RKO (cell line): ENCODE measurements at regions not wholly inside any gene's neighbourhood (a gene's known extent, or its start where the extent isn't known, plus 50 kb on each side); places are given as distances from the start of the nearest gene placed in this dataset.

Experiments
- DNase-seq: peaks from one replicate; pipeline ENCODE4 v3.0.0-alpha.2; 2016; ENCODE audit warnings: low spot score

DNA sequence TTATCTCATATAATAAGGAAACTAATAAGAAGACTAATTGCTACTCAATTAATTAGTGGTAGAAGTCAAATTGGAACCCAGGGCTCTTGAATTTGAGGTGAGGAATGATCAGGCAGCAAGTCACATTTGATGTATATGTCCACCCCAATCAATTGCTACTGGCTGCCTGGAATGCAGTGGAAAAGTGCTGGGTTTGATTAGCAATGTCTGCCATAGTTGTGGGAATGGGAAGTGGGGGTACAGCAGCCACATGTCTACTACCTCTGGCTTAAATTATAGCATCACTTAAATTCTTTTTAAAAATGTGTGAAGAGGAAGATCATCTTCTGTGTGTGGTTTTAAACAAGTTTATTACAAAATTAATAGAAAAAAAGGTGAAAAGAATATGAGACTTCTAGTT, 50.8 kb upstream of the NAV2 start:
- no peak for DNase-seq

DNA sequence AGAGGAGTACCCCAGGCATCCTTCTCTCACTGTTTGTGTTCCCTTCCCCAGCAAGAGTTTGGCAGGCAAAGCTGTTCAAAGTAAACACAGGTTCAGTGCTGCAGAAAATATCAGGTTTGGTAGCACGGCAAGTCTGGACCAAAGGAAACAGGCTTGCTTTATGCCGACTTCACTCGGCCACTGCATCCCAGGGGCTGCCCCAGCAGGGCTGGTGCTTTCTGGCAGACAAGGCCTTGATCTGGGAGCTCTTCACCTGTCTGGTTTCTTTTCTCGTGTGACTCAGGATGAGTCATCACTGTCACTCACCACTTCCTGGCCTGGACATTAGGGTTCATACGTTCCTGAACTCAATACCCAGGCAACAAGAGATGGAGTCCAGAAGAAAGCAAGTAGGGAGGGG, 52.6 kb upstream of the NAV2 start:
- peak; percentile 74 for DNase-seq

DNA sequence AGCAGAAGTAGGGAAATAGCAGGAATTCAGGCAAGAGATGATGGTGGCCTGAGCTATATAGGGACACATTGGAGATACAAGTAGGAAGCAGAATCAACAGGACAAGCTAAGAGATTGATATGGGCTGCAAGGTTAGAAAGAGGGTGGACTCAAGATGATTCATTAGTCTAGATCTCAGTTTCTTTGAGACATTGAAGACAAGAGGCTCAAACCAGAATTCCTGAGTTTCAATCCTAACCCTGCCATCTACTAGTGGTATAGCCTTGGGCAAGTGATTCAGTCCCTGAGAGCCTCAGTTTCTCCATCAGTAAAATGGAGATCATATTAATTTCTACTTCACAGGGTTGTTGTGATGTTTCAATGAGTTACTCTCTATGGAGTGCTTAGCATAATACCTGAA, 53.1 kb upstream of the NAV2 start:
- DNase-seq = no peak

DNA sequence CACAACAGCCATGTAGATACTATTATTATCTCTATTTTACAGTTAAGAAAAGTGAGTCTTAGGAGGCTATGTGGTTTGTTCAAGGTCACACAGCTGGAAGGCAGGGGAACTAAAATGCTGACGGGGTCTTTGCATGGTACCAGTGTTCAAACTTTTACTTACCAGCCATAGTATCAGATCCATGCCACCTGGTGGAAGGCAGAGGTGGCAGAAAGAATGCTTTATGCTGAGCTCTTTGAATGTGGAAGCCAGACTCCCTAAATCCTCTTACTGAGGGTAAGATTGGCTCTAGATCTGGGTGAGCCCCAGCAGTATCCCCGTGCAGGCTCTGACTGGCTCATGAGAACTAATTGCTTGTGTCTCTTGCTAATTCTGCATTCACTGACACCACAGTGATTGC, 54.3 kb upstream of the NAV2 start:
- DNase-seq = no peak

DNA sequence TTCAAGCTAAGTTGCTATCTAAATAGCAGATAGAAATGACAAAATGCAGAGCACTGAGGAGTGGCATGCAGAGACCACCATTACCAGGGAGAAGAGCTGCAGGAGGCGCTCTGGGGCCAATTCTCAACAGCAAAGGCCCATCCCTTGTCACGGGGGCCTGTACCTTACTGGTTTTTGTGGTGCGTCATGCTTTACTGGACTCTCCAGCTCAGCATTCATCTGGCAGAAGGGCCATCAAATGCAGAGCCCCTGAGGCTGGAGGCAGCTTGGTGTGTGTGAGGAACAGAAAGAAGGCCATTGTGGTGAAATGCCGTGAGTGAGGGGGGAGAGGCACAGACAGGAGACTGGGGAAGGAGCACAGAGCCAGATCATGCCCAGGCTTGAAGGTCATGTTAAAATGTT, 56.5 kb upstream of the NAV2 start:
- no peak for DNase-seq

DNA sequence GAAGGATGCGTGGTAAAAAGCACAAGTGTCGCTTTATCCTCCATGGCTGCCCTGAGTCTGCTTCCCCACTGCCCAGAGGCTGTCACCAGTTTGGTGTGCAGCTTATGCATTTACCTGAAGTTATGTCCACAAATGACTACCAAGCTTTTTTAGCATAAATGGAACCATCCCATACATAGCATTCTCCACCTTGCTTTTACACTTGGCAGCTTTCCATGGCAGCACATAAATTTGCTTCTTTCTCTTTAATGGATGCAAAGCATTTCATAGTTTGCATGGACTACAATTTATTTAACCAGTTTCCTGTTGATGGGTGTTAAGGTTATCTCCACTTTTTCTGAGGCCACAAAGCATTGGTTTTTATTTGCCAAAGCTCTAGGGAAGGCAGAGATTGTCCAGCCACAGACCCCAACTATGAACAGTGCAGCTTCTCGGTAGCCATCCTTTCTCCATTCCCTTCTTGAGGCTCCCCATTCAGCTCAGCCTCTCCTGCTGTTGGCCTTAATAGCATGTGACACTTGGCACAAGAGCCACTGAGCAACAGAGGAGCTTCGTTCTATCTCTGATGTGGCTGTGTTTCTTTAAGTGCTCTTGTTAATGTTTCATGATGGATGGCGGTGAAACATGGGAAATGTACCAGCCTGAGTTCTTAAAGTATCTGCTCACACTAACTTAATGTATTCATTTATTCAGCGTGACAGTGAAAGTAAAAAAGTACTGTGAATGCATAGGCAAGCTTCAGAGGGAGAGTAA, 59.8 kb upstream of the NAV2 start:
- no peak for DNase-seq

DNA sequence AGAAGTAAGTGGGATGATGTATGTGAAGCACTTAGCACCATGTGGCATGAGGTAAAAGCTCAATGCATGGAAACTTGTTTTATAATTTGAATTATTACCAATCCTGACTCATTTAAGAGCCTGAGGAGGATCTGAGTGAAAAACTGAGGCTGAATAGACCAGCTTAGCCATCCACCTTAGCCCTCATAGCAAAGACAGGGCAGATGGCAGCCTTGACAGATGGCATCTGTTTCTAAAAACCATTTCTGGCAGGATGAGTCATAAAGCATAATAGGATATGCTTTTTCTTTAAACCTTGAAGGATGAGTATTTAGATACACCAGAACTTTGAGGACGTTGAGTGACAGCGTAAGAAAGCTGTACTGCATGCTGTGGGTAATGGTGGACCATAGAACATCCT, 61.0 kb upstream of the NAV2 start:
- no peak for DNase-seq

DNA sequence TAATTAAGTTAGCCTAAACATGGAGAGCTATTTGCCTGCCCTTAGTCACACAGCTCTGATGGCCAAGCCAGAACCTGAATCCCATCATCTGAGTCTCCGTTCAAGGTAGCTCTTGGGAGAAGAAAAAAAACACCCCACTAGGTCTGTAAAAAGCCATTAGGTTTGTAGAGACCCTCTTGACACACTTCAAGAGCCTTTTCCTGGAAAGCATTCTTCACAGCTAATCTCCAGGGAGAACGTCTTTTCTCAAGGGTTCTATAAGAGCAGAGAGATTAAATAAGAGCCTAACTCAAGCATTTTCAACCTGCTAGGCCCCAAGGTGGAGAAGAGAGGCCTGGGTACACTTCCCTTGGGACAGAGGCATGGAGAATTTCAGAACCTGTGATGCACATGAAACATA, 61.6 kb upstream of the NAV2 start:
- DNase-seq = no peak

DNA sequence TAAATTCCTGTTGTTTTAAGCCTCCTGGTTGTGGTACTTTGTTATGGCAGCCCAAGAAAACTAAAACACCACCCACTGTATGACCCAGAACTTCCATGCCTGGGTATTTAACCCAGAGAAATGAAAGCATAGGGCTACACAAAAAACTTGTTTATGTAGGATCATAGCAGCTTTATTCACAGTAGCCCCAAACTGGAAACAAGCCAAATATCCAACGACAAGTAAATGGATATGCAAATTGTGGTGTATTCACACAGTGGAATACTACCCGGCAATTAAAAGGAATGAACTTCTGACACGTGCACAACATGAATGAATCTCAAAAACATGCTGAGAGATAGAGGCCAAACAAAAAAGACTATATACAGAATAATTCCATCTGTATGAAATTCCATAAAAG, 62.2 kb upstream of the NAV2 start:
- DNase-seq = no peak

DNA sequence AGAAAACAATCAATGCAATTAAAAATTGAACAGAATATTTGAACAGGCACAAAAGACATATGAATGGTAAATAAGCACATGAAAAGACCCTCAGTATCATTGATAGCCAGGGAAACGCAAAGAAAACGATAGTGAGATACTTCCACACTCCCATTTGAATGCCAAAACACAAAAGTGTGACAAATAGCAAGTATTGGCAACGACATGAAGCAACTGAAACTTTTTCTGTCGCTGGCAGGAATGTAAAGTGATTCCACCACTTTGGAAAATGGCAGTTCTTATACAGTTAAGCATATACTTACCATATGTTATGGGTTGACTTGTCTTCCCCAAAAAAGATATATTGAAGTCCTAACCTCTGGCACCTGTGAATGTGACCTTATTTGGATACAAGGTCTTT, 62.9 kb upstream of the NAV2 start:
- no peak for DNase-seq

DNA sequence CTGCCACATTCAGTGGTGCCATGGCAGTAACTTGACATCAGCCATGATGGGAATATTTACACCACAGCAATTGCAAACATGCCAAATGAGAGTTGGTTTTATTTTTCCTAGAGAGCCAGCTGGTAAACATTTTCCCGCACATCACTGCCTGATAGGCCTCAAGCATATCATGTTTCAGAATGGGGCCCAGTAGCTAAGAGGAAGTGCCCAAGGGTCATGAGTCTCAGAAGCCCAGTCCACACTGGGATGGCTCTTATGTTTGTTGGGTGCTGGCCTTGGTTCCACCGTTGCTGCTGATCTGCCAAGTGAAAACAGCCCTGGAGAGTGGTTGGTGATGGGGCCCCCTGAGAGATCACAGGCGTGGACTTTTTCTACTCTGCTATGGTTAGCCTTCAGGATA, 64.3 kb upstream of the NAV2 start:
- DNase-seq = no peak

DNA sequence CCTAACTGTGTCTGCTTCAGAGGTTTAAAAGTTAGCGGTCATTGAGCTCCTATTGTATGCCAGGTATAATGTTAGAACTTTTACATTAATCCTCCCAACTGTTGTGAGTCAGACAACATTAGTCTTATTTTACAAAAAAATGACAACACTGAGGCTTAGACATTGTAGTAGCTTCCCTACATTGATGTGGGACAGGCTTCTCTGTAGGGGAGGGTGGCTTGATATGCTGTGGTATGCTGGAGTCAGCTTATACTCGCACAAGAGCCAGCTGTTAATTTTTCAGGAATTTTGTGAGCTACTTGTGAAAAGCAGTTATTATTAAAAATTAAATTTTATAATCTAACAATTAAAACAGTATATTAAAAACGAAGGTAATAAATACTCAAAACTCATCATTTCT, 64.8 kb upstream of the NAV2 start:
- DNase-seq = no peak

DNA sequence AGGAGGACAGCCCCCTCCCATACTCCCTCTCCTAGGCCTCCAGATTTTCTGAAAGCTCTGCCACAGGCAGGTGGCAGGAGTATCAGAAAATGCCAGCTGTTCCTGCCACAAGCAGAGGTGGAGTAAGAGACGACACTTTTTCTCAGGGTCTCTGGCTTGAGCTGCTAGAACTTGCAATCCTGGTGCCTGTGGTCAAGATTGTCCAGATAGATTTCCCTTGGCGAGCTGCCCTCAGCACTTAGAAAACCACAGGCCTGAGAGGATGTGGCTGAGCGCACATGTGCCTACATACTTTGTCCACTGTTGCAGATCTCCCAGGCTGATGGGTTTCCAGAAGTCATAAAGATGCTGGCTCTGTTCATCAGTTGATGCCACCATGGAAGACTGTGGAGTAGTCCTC, 65.7 kb upstream of the NAV2 start:
- DNase-seq = no peak

DNA sequence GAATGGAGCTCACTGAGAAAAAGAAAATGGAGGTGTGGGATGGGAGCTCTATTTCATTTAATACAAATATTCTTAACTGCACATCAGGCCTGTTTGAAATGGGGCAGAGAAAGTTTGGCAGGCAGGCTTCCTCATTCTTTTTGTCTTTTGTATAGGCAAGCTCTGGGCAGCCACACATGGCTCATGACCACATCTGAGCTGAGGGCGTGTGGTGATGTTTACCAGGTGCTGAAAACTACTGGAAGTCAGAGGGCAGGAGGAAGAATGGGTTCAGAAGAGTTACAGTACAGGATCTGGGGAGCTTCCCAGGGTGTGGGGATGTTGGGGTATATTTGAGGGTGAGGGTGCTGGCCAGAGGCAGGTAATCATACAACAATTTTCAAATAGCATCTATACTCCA, 66.3 kb upstream of the NAV2 start:
- DNase-seq = no peak

DNA sequence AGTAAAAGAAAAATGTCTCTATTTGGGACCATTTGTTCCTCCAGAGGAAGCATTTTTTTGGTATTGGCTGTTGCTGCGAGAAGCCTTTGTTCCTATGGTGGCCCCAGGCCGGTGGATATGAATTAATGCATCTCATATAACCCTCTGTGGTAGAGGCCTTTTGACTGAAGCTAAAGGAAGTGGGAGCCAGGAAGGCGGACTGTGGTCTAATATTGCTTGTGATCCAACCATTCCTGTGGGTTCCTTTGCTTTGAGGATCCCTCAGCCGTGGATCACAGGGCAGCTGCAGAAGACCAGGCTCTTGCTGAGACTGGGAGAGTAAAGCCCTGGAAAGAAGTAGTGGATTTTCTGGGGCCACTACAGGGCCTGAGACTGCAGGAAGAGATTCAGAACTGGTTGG, 68.3 kb upstream of the NAV2 start:
- no peak for DNase-seq

DNA sequence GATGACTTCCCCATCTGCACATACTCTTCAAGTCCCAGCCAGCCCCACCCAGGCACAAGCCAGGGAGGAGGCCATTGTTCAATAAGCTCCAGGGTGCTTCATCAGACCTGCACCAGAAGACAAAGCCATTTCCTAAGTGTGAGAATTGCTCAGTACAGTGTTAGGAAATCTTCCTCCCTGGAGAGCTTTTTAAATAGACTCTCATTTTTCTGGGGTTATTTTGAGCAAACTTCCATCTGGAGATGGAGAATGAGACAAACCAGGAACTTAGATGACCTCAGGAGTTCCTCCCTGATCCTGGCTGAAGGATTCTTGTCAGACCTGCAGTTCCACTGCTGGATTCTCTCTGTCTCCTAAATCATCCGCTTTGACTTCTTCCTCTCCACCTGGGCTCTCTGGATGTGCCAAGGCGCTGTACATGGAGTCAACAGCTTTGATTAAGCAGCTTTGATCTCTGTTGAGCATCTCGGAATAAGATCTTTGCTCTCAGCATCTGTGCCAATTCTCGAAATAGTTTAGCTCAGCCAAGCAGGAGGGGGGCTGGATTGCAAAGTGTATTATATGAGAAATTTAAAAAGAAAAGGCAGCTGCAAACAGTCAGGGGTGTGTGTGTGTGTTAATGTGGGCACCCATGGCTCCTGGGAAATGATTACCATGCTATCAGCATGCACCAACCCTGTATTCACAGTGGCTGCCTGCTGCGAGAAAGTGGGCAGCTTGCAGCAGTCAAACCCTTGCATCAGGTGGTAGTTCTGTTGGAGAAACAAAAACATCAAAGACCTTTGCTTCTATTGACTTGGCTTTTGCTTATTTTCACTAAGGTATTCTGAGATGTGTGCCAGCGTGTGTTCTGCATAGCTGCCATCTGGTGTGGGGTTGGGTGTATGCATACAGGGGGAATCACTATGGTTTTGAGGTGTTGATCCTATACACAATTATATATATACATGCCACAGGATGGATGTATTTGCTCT, 70.2 kb upstream of the NAV2 start:
- no peak for DNase-seq

DNA sequence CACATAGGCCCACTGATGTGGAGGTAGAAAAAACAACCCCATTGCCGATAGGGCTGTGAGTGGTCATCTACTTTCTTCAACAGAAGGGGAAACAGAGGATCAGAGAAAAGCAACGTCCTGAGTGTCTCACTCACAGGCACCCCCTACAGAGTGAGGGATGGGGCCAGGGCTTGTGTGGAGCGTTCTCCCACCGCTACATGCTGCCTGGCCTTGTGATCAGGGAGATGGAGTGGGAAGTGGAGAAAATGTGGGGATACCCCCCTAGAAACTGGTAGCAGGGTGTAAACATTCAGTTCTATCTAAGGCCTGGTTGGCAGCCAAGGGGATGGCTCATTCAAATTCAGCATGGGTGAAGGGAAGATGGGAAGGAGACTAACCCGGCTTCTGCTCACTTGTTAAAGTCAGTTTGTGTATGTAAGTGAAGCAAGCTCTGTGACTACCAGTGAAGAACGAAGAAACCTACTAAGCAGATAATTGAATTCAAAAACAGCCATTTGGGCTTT, 73.0 kb upstream of the NAV2 start:
- no peak for DNase-seq

DNA sequence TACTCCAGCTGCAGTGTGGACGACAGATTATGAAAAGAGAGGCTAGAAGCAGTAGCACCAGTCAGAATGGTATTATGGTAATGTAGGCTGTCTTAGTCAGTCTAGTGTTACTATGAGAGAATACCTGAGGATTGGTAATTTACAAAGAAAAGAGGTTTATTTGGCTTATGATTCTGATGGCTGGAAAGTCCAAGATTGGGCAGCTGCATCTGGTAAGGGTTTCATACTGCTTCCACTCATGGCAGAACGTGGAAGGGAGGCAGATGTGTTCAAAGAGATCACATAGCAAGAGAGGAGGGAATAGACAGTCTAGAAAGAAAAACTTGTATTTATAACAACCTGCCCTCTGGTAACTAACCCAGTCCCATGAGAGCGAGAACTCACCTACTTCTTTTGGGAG, 77.3 kb upstream of the NAV2 start:
- DNase-seq = no peak

DNA sequence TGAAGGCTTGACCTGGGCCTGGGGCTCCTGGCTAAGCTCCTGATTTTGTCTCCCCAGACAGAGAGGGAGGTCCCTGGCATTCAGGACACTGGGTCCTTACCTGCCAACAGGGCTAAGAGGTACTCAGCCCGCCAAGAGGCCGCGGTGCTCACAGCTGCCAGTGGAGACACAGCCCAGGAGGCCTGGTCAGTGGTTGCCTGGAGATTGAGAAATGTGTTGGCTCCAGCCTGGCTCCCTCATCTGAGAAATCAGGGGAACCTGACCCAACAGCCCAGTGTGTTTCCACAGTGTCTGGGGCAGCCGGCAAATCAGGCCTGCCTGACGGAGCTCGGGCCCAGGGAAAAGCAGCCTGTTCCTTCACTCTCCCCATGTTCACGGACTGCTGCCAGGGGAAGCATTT, 79.4 kb upstream of the NAV2 start:
- DNase-seq = no peak

DNA sequence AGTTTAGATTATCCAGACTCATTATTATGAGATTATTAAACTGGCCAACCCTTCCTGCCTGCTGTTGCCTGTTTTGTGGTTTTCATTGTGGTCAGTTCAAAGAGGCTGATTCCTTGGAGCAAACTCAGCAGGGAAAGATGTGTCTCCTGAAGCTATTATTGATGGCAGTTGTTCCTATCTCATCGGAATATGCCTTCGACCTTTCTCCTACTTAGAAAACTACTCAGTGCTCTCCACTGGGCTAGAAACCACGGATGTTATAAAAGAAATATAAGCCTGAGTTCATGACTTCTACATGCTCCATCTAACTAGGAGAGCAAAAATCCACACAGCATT, 80.2 kb upstream of the NAV2 start:
- DNase-seq = no peak

DNA sequence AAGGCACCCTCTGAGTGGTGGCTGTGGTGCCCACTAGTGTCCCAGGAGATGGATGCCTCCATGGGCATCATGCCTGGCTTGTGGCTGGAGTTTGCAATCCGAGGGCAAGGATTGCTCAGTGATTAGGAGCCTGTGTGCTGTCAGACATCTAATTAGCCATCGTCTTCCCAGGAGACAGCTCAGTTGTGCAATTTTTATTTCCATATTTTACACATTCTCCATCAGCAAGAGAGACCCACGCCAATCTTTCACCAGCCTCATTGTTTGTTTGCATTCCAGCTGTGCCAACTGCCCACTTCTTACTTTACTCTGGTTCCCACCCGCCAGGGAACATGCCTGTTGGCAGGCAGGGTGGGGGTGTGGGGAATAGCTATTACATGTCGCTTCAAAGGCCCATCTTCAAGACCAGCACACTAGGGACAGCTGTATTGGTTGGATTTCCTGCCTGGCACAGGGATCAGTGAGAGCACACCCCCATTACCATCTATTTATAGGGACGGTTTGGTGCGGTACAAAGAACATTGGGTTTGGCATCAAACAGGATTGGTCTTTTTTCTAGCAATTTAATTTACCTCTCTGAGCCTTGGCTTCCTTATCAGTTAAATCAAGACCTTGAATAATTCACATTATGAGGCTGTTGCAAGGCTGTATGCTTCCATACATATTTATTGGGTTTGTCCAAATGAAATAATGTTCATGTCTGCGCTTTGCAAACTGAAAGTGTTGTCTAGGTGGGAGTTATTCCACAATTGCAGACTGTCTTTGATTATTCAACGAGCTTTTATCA, 80.7 kb upstream of the NAV2 start:
- DNase-seq = no peak

DNA sequence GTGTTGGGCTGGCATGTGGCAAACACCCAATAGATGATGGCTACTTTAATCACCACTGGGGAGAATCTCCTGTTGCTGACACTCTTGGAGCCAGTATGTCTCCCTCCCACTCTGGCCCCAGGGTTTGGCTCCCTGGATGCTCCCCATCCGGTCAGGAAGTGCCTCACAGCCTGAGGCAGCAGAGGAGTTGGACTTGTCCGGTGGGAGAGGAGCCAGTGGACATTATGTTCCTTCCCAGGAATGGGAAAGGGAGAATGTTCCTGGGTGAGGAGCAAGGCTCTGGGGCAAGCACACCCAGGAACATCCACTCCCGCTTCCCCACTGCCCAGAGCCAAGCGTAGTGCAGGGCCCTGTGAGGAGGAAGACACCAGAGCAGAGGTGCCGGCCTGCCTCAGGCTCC, 84.6 kb upstream of the NAV2 start:
- DNase-seq = no peak

DNA sequence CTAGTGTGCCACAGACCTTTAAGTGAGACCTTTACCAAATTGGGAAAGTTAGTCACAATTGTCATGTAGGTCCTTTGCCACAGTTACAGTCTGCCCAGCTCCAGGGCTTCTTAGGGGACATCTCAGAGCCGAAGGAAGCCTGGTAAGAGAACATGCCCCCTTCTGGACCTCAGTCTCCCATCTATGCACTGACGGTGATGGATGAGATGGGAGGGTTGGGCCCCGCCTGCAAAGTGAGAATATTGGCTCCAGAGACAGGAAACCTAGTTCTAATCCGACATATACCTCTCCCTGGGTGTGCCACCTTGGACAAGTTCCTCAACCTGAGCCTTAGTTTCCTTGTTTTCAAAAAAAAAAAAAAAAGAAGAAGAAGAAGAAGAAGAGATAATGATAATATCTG, 85.1 kb upstream of the NAV2 start:
- no peak for DNase-seq
